ENCODE measurements at regions not wholly inside any gene's neighbourhood (a gene's known extent, or its start where the extent isn't known, plus 50 kb on each side); places are given as distances from the start of the nearest gene placed in this dataset.

- Mint-ChIP-seq H3K4me1 (no peaks in the 10 kb centered on the region), H3K27ac (no peak overlapping the region), H3K4me3 (no peak overlapping the region), H3K36me3 (no peaks in the 10 kb centered on the region), H3K9me3 (peaks cover 5 to 11% (median 7%) of the 10 kb centered on the region in 3 donors), H3K27me3 (no peaks in the 10 kb centered on the region)
- CTCF ChIA-PET: no interaction called here
- POLR2A ChIA-PET: no interaction called here
- no peak overlapping the region for H3K27ac ChIP-seq (ENCODE audit: low read length)
- 80% methylated on average over 2 of the region's 3 CpGs for WGBS (ENCODE audit: insufficient coverage)
- H3K27me3 ChIP-seq (replicated peaks in 1 of 2; ENCODE audit: control insufficient read depth in 2 of 2, extremely low read depth in 1 of 2, insufficient read depth in 2 of 2, low read length in 1 of 2): no peaks in the 10 kb centered on the region
- no peak for ATAC-seq (replicated peaks in 1 of 4)
- H3K4me1 ChIP-seq (ENCODE audit: control insufficient read depth in 1 of 2, extremely low read depth in 1 of 2, insufficient read depth in 2 of 2, low read length in 2 of 2): no peaks in the 10 kb centered on the region
- DNase-seq: no peak
- H3K36me3 ChIP-seq (ENCODE audit: control insufficient read depth in 2 of 2, extremely low read depth in 1 of 2, insufficient read depth in 1 of 2, low read length in 1 of 2): no peaks in the 10 kb centered on the region
- no peak overlapping the region for H3K4me3 ChIP-seq (ENCODE audit: control insufficient read depth in 1 of 2, extremely low read depth in 1 of 2, low read length in 1 of 2)
- H3K9me3 ChIP-seq: no peaks in the 10 kb centered on the region
These were observed 263.9 kb downstream of the LRIG3 start for GRCh38 chr12:58656254-58657009.

- Histone ChIP-seq H3K9me3 (no peaks in the 10 kb centered on the region), H3K4me3 (ENCODE audit: control insufficient read depth in 1 of 2, extremely low read depth in 1 of 2, low read length in 1 of 2) (no peak overlapping the region), H3K36me3 (ENCODE audit: control insufficient read depth in 2 of 2, extremely low read depth in 1 of 2, insufficient read depth in 1 of 2, low read length in 1 of 2) (no peaks in the 10 kb centered on the region), H3K27me3 (replicated peaks in 1 of 2; ENCODE audit: control insufficient read depth in 2 of 2, extremely low read depth in 1 of 2, insufficient read depth in 2 of 2, low read length in 1 of 2) (no peaks in the 10 kb centered on the region), H3K27ac (ENCODE audit: low read length) (no peak overlapping the region), H3K4me1 (ENCODE audit: control insufficient read depth in 1 of 2, extremely low read depth in 1 of 2, insufficient read depth in 2 of 2, low read length in 2 of 2) (no peaks in the 10 kb centered on the region)
- DNase-seq: no peak
- CTCF ChIA-PET: no interaction called here
- no peak overlapping the region for H3K27ac Mint-ChIP-seq
- no peaks in the 10 kb centered on the region for H3K27me3 Mint-ChIP-seq
- POLR2A ChIA-PET: no interaction called here
- H3K36me3 Mint-ChIP-seq: no peaks in the 10 kb centered on the region
- H3K4me1 Mint-ChIP-seq: no peaks in the 10 kb centered on the region
- H3K4me3 Mint-ChIP-seq: no peak overlapping the region
- peaks cover 5 to 10% (median 7%) of the 10 kb centered on the region in 3 donors for H3K9me3 Mint-ChIP-seq
- no peak for ATAC-seq (replicated peaks in 1 of 4)
- WGBS (ENCODE audit: insufficient coverage): no CpG with 5 or more reads among the region's 1 CpG
These were observed 263.1 kb downstream of the LRIG3 start for GRCh38 chr12:58657190-58657589.

GRCh38 chr12:58665375-58665774, 254.9 kb downstream of the LRIG3 start:
- Mint-ChIP-seq H3K36me3 (no peaks in the 10 kb centered on the region), H3K27ac (no peak overlapping the region), H3K27me3 (no peaks in the 10 kb centered on the region), H3K4me3 (no peak overlapping the region), H3K9me3 (peaks cover 0 to 7% (median 0%) of the 10 kb centered on the region in 3 donors), H3K4me1 (no peaks in the 10 kb centered on the region)
- no peaks in the 10 kb centered on the region for H3K36me3 ChIP-seq (ENCODE audit: control insufficient read depth in 2 of 2, extremely low read depth in 1 of 2, insufficient read depth in 1 of 2, low read length in 1 of 2)
- no peaks in the 10 kb centered on the region for H3K4me1 ChIP-seq (ENCODE audit: control insufficient read depth in 1 of 2, extremely low read depth in 1 of 2, insufficient read depth in 2 of 2, low read length in 2 of 2)
- no peaks in the 10 kb centered on the region for H3K27me3 ChIP-seq (replicated peaks in 1 of 2; ENCODE audit: control insufficient read depth in 2 of 2, extremely low read depth in 1 of 2, insufficient read depth in 2 of 2, low read length in 1 of 2)
- ChIA-PET CTCF (no interaction called here), POLR2A (no interaction called here)
- no peak overlapping the region for H3K4me3 ChIP-seq (ENCODE audit: control insufficient read depth in 1 of 2, extremely low read depth in 1 of 2, low read length in 1 of 2)
- DNase-seq (no peak), ATAC-seq (replicated peaks in 1 of 4) (no peak)
- WGBS (ENCODE audit: insufficient coverage): 57% methylated on average over 1 of the region's 2 CpGs
- no peaks in the 10 kb centered on the region for H3K9me3 ChIP-seq
- no peak overlapping the region for H3K27ac ChIP-seq (ENCODE audit: low read length)

GRCh38 chr12:58668233-58668632, 252.1 kb downstream of the LRIG3 start:
- Mint-ChIP-seq H3K27me3 (no peaks in the 10 kb centered on the region), H3K4me3 (no peak overlapping the region), H3K9me3 (peaks cover 0 to 3% (median 2%) of the 10 kb centered on the region in 3 donors), H3K36me3 (no peaks in the 10 kb centered on the region), H3K4me1 (no peaks in the 10 kb centered on the region), H3K27ac (no peak overlapping the region)
- Histone ChIP-seq H3K4me3 (ENCODE audit: control insufficient read depth in 1 of 2, extremely low read depth in 1 of 2, low read length in 1 of 2) (no peak overlapping the region), H3K36me3 (ENCODE audit: control insufficient read depth in 2 of 2, extremely low read depth in 1 of 2, insufficient read depth in 1 of 2, low read length in 1 of 2) (no peaks in the 10 kb centered on the region), H3K27ac (ENCODE audit: low read length) (no peak overlapping the region), H3K4me1 (ENCODE audit: control insufficient read depth in 1 of 2, extremely low read depth in 1 of 2, insufficient read depth in 2 of 2, low read length in 2 of 2) (no peaks in the 10 kb centered on the region), H3K9me3 (no peaks in the 10 kb centered on the region), H3K27me3 (replicated peaks in 1 of 2; ENCODE audit: control insufficient read depth in 2 of 2, extremely low read depth in 1 of 2, insufficient read depth in 2 of 2, low read length in 1 of 2) (no peaks in the 10 kb centered on the region)
- CTCF ChIA-PET: no interaction called here
- POLR2A ChIA-PET: interaction anchor here in 1 of 2 donors (0.7 kb wide), 1 partner anchor 45 kb away, joined by 5 read pairs; no protein-coding TSS in a partner anchor
- ATAC-seq (replicated peaks in 1 of 4) (no peak), DNase-seq (no peak)
- no CpG with 5 or more reads among the region's 3 CpGs for WGBS (ENCODE audit: insufficient coverage)

GRCh38 chr12:58668871-58669270, 251.4 kb downstream of the LRIG3 start:
- H3K27ac Mint-ChIP-seq: no peak overlapping the region
- Histone ChIP-seq H3K36me3 (ENCODE audit: control insufficient read depth in 2 of 2, extremely low read depth in 1 of 2, insufficient read depth in 1 of 2, low read length in 1 of 2) (no peaks in the 10 kb centered on the region), H3K9me3 (no peaks in the 10 kb centered on the region), H3K4me3 (ENCODE audit: control insufficient read depth in 1 of 2, extremely low read depth in 1 of 2, low read length in 1 of 2) (no peak overlapping the region), H3K27me3 (replicated peaks in 1 of 2; ENCODE audit: control insufficient read depth in 2 of 2, extremely low read depth in 1 of 2, insufficient read depth in 2 of 2, low read length in 1 of 2) (no peaks in the 10 kb centered on the region), H3K4me1 (ENCODE audit: control insufficient read depth in 1 of 2, extremely low read depth in 1 of 2, insufficient read depth in 2 of 2, low read length in 2 of 2) (no peaks in the 10 kb centered on the region), H3K27ac (ENCODE audit: low read length) (no peak overlapping the region)
- ChIA-PET POLR2A (no interaction called here), CTCF (no interaction called here)
- H3K9me3 Mint-ChIP-seq: peaks cover 0 to 3% (median 2%) of the 10 kb centered on the region in 3 donors
- no peak overlapping the region for H3K4me3 Mint-ChIP-seq
- no peaks in the 10 kb centered on the region for H3K27me3 Mint-ChIP-seq
- DNase-seq (no peak), ATAC-seq (replicated peaks in 1 of 4) (no peak)
- WGBS (ENCODE audit: insufficient coverage): no CpG with 5 or more reads among the region's 1 CpG
- no peaks in the 10 kb centered on the region for H3K36me3 Mint-ChIP-seq
- no peaks in the 10 kb centered on the region for H3K4me1 Mint-ChIP-seq

GRCh38 chr12:58670623-58671022, 249.7 kb downstream of the LRIG3 start:
- no peak for ATAC-seq (replicated peaks in 1 of 4)
- WGBS (ENCODE audit: insufficient coverage): no CpG with 5 or more reads among the region's 1 CpG
- Histone ChIP-seq H3K9me3 (no peaks in the 10 kb centered on the region), H3K4me3 (ENCODE audit: control insufficient read depth in 1 of 2, extremely low read depth in 1 of 2, low read length in 1 of 2) (no peak overlapping the region), H3K4me1 (ENCODE audit: control insufficient read depth in 1 of 2, extremely low read depth in 1 of 2, insufficient read depth in 2 of 2, low read length in 2 of 2) (no peaks in the 10 kb centered on the region), H3K27me3 (replicated peaks in 1 of 2; ENCODE audit: control insufficient read depth in 2 of 2, extremely low read depth in 1 of 2, insufficient read depth in 2 of 2, low read length in 1 of 2) (no peaks in the 10 kb centered on the region), H3K27ac (ENCODE audit: low read length) (no peak overlapping the region), H3K36me3 (ENCODE audit: control insufficient read depth in 2 of 2, extremely low read depth in 1 of 2, insufficient read depth in 1 of 2, low read length in 1 of 2) (no peaks in the 10 kb centered on the region)
- Mint-ChIP-seq H3K36me3 (no peaks in the 10 kb centered on the region), H3K27me3 (no peaks in the 10 kb centered on the region), H3K4me1 (no peaks in the 10 kb centered on the region), H3K27ac (no peak overlapping the region), H3K4me3 (no peak overlapping the region), H3K9me3 (peaks cover 0 to 4% (median 0%) of the 10 kb centered on the region in 3 donors)
- no peak for DNase-seq
- CTCF ChIA-PET: no interaction called here
- POLR2A ChIA-PET: no interaction called here

- Mint-ChIP-seq H3K36me3 (no peaks in the 10 kb centered on the region), H3K27me3 (no peaks in the 10 kb centered on the region), H3K9me3 (peaks cover 0 to 4% (median 3%) of the 10 kb centered on the region in 3 donors), H3K4me3 (no peak overlapping the region), H3K27ac (no peak overlapping the region), H3K4me1 (no peaks in the 10 kb centered on the region)
- Histone ChIP-seq H3K27me3 (replicated peaks in 1 of 2; ENCODE audit: control insufficient read depth in 2 of 2, extremely low read depth in 1 of 2, insufficient read depth in 2 of 2, low read length in 1 of 2) (no peaks in the 10 kb centered on the region), H3K9me3 (no peaks in the 10 kb centered on the region), H3K36me3 (ENCODE audit: control insufficient read depth in 2 of 2, extremely low read depth in 1 of 2, insufficient read depth in 1 of 2, low read length in 1 of 2) (no peaks in the 10 kb centered on the region), H3K4me1 (ENCODE audit: control insufficient read depth in 1 of 2, extremely low read depth in 1 of 2, insufficient read depth in 2 of 2, low read length in 2 of 2) (no peaks in the 10 kb centered on the region), H3K27ac (ENCODE audit: low read length) (no peak overlapping the region), H3K4me3 (ENCODE audit: control insufficient read depth in 1 of 2, extremely low read depth in 1 of 2, low read length in 1 of 2) (no peak overlapping the region)
- no peak for ATAC-seq (replicated peaks in 1 of 4)
- ChIA-PET CTCF (no interaction called here), POLR2A (no interaction called here)
- WGBS (ENCODE audit: insufficient coverage): no CpG with 5 or more reads among the region's 3 CpGs
- DNase-seq: no peak
These were observed 249.1 kb downstream of the LRIG3 start for GRCh38 chr12:58671196-58671595.
